ENCODE measurements at regions not wholly inside any gene's neighbourhood (a gene's known extent, or its start where the extent isn't known, plus 50 kb on each side); places are given as distances from the start of the nearest gene placed in this dataset.

- Histone ChIP-seq H3K79me2 (ENCODE audit: insufficient read depth) (no peaks in the 10 kb centered on the region), H3K4me1 (ENCODE audit: control insufficient read depth in 1 of 2, insufficient read depth in 2 of 2, low read depth in 1 of 2, low read length in 1 of 2) (peaks cover 4 to 28% of the 10 kb centered on the region in 2 experiments), H3K4me2 (peak overlapping the region; percentile 65), H4K20me1 (ENCODE audit: insufficient read depth) (no peaks in the 10 kb centered on the region), H3K9me3 (no peaks in the 10 kb centered on the region), H3F3A (replicated peaks; ENCODE audit: insufficient read depth) (peaks cover 14% of the 10 kb centered on the region), H3K36me3 (replicated peaks in 1 of 2; ENCODE audit: control insufficient read depth in 1 of 2, insufficient read depth in 2 of 2, low read length in 1 of 2) (no peaks in the 10 kb centered on the region), H3K9me2 (no peaks in the 10 kb centered on the region), H2AFZ (ENCODE audit: low read depth) (peak overlapping the region; percentile 59), H3K27ac (ENCODE audit: low read depth in 2 of 2, low read length in 1 of 2) (peak overlapping the region; percentile 87 to 88), H3K27me3 (ENCODE audit: insufficient read depth) (no peaks in the 10 kb centered on the region), H3K9ac (peak overlapping the region; percentile 17; the same call in 1 of the 2 replicates), H3K4me3 (ENCODE audit: low read depth in 2 of 2, low read length in 1 of 2) (no peak overlapping the region)
- ChIA-PET CTCF (interaction anchor here (2.0 to 2.1 kb wide), 2 partner anchors 10 to 11 kb away, joined by 6 to 8 read pairs; no protein-coding TSS in a partner anchor), POLR2A (no interaction called here)
- WGBS (ENCODE audit: low lambda C conversion rate) = 72% methylated on average over 14 of the region's 14 CpGs
- TF ChIP-seq FOSL2 (IDR thresholded peaks at IDR 0.05; ENCODE audit: borderline replicate concordance, low read depth) = peak; percentile 30; the same call in 1 of the 2 replicates
- TF ChIP-seq, protein P1, sequence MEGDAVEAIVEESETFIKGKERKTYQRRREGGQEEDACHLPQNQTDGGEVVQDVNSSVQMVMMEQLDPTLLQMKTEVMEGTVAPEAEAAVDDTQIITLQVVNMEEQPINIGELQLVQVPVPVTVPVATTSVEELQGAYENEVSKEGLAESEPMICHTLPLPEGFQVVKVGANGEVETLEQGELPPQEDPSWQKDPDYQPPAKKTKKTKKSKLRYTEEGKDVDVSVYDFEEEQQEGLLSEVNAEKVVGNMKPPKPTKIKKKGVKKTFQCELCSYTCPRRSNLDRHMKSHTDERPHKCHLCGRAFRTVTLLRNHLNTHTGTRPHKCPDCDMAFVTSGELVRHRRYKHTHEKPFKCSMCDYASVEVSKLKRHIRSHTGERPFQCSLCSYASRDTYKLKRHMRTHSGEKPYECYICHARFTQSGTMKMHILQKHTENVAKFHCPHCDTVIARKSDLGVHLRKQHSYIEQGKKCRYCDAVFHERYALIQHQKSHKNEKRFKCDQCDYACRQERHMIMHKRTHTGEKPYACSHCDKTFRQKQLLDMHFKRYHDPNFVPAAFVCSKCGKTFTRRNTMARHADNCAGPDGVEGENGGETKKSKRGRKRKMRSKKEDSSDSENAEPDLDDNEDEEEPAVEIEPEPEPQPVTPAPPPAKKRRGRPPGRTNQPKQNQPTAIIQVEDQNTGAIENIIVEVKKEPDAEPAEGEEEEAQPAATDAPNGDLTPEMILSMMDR (IDR thresholded peaks at IDR 0.05) = no peak
- DNase-seq = no peak
Measured at GRCh38 chr9:16203729-16204573, 651.1 kb downstream of the CCDC171 start.

GRCh38 chr9:16205455-16205854 lies 652.6 kb downstream of the CCDC171 start:
- 100% methylated on average over 2 of the region's 2 CpGs for WGBS (ENCODE audit: low lambda C conversion rate)
- Histone ChIP-seq H3K4me1 (ENCODE audit: control insufficient read depth in 1 of 2, insufficient read depth in 2 of 2, low read depth in 1 of 2, low read length in 1 of 2) (peaks cover 4 to 28% of the 10 kb centered on the region in 2 experiments), H3K36me3 (replicated peaks in 1 of 2; ENCODE audit: control insufficient read depth in 1 of 2, insufficient read depth in 2 of 2, low read length in 1 of 2) (no peaks in the 10 kb centered on the region), H3K27ac (ENCODE audit: low read depth in 2 of 2, low read length in 1 of 2) (no peak overlapping the region), H2AFZ (ENCODE audit: low read depth) (no peak overlapping the region), H3K9me3 (no peaks in the 10 kb centered on the region), H3K79me2 (ENCODE audit: insufficient read depth) (no peaks in the 10 kb centered on the region), H4K20me1 (ENCODE audit: insufficient read depth) (no peaks in the 10 kb centered on the region), H3F3A (replicated peaks; ENCODE audit: insufficient read depth) (peaks cover 14% of the 10 kb centered on the region), H3K9me2 (no peaks in the 10 kb centered on the region), H3K27me3 (ENCODE audit: insufficient read depth) (no peaks in the 10 kb centered on the region), H3K9ac (no peak overlapping the region), H3K4me2 (no peak overlapping the region), H3K4me3 (ENCODE audit: low read depth in 2 of 2, low read length in 1 of 2) (no peak overlapping the region)
- no peak for TF ChIP-seq TCF12 (IDR thresholded peaks at IDR 0.05)
- no peak for TF ChIP-seq ELF1 (IDR thresholded peaks at IDR 0.05)
- no peak for TF ChIP-seq SMC3 (IDR thresholded peaks at IDR 0.05; ENCODE audit: low read depth, low read length)
- TF ChIP-seq POLR2AphosphoS5 (IDR thresholded peaks at IDR 0.05; ENCODE audit: low read depth, low read length) = no peak
- TF ChIP-seq FOSL2 (IDR thresholded peaks at IDR 0.05; ENCODE audit: borderline replicate concordance, low read depth) = no peak
- no peak for TF ChIP-seq NFIC (IDR thresholded peaks at IDR 0.05; ENCODE audit: borderline replicate concordance)
- POLR2A ChIA-PET = no interaction called here
- DNase-seq = no peak
- CTCF ChIA-PET = interaction anchor here (1.0 to 2.0 kb wide), 2 partner anchors 9 to 12 kb away, joined by 4 to 6 read pairs; no protein-coding TSS in a partner anchor

DNA sequence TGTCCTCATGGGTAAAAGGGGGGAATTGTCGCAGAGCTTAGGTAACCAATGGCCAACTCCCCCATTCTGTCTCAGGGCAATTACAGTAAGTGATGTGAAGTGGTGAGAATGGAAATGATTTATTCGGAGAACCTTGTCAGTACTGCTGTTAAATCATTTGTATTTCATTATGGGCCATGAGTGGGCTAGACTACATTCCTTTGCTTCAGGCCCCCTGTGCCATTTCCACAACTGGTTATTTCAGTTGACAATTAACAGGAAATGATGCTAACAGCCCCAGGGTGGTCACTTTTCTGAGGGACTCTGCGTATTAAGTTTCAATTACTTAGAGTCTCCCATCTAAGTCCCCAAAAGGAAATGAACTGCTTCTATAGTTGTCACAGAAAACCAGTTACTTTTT lies 653.7 kb downstream of the CCDC171 start:
- no peak for DNase-seq
- no peaks in the 10 kb centered on the region for H3K27me3 ChIP-seq (ENCODE audit: insufficient read depth)
- H3K9ac ChIP-seq = no peak overlapping the region
- H3K79me2 ChIP-seq (ENCODE audit: insufficient read depth) = no peaks in the 10 kb centered on the region
- H3K4me1 ChIP-seq (ENCODE audit: control insufficient read depth in 1 of 2, insufficient read depth in 2 of 2, low read depth in 1 of 2, low read length in 1 of 2) = peaks cover 4 to 28% of the 10 kb centered on the region in 2 experiments
- H3K4me3 ChIP-seq (ENCODE audit: low read depth in 2 of 2, low read length in 1 of 2) = no peak overlapping the region
- TF ChIP-seq RXRA (IDR thresholded peaks at IDR 0.05; ENCODE audit: borderline replicate concordance, low read depth) (no peak), REST (IDR thresholded peaks at IDR 0.05; ENCODE audit: low read depth, low read length) (no peak)
- no peaks in the 10 kb centered on the region for H3K9me2 ChIP-seq
- no peaks in the 10 kb centered on the region for H4K20me1 ChIP-seq (ENCODE audit: insufficient read depth)
- CTCF ChIA-PET = no interaction called here
- WGBS (ENCODE audit: low lambda C conversion rate) = 69% methylated on average over 3 of the region's 3 CpGs
- H3K36me3 ChIP-seq (replicated peaks in 1 of 2; ENCODE audit: control insufficient read depth in 1 of 2, insufficient read depth in 2 of 2, low read length in 1 of 2) = no peaks in the 10 kb centered on the region
- H2AFZ ChIP-seq (ENCODE audit: low read depth) = no peak overlapping the region
- H3K4me2 ChIP-seq = no peak overlapping the region
- H3K27ac ChIP-seq (ENCODE audit: low read depth in 2 of 2, low read length in 1 of 2) = peak overlapping the region in 1 of 2 experiments; percentile 27; a peak in 1 of 4 replicates
- H3F3A ChIP-seq (replicated peaks; ENCODE audit: insufficient read depth) = peaks cover 14% of the 10 kb centered on the region
- 0 out of 2 replicates have a peak, but pooled peaks cover 6% of the 10 kb centered on the region for H3K9me3 ChIP-seq
- POLR2A ChIA-PET = no interaction called here

All from SK-N-SH (cell line).